ENCODE measurements at regions not wholly inside any gene's neighbourhood (a gene's known extent, or its start where the extent isn't known, plus 50 kb on each side); places are given as distances from the start of the nearest gene placed in this dataset.

- Mint-ChIP-seq H3K36me3 (ENCODE audit: insufficient read depth) (no peaks in the 10 kb centered on the region), H3K4me1 (no peaks in the 10 kb centered on the region), H3K27ac (ENCODE audit: low read depth) (no peak overlapping the region), H3K9me3 (no peaks in the 10 kb centered on the region), H3K4me3 (no peak overlapping the region), H3K27me3 (peaks cover 11% of the 10 kb centered on the region)
- DNase-seq (ENCODE audit: low spot score in 2 of 2) (no peak), ATAC-seq (replicated peaks; ENCODE audit: extremely low read depth, poor library complexity, severe bottlenecking) (no peak)
Observed at GRCh38 chr3:72233571-72233970, 448.6 kb upstream of the PROK2 start.

- H3K27ac Mint-ChIP-seq (ENCODE audit: low read depth), result no peak overlapping the region
- no peaks in the 10 kb centered on the region for H3K4me1 Mint-ChIP-seq
- H3K36me3 Mint-ChIP-seq (ENCODE audit: insufficient read depth), result no peaks in the 10 kb centered on the region
- no peaks in the 10 kb centered on the region for H3K9me3 Mint-ChIP-seq
- DNase-seq (ENCODE audit: low spot score in 2 of 2), result no peak
- no peak for ATAC-seq (replicated peaks; ENCODE audit: extremely low read depth, poor library complexity, severe bottlenecking)
- no peak overlapping the region for H3K4me3 Mint-ChIP-seq
- H3K27me3 Mint-ChIP-seq, result peaks cover 11% of the 10 kb centered on the region
Observed at GRCh38 chr3:72232777-72233176, 447.8 kb upstream of the PROK2 start.

GRCh38 chr3:72232331-72232730 lies 447.4 kb upstream of the PROK2 start:
- H3K4me3 Mint-ChIP-seq, result no peak overlapping the region
- H3K36me3 Mint-ChIP-seq (ENCODE audit: insufficient read depth), result no peaks in the 10 kb centered on the region
- DNase-seq (ENCODE audit: low spot score in 2 of 2) (no peak), ATAC-seq (replicated peaks; ENCODE audit: extremely low read depth, poor library complexity, severe bottlenecking) (no peak)
- no peaks in the 10 kb centered on the region for H3K4me1 Mint-ChIP-seq
- no peak overlapping the region for H3K27ac Mint-ChIP-seq (ENCODE audit: low read depth)
- no peaks in the 10 kb centered on the region for H3K9me3 Mint-ChIP-seq
- H3K27me3 Mint-ChIP-seq, result peaks cover 11% of the 10 kb centered on the region

- no peak for DNase-seq (ENCODE audit: low spot score in 2 of 2)
- Mint-ChIP-seq H3K4me1 (no peaks in the 10 kb centered on the region), H3K27me3 (peaks cover 11% of the 10 kb centered on the region), H3K4me3 (no peak overlapping the region), H3K9me3 (no peaks in the 10 kb centered on the region), H3K27ac (ENCODE audit: low read depth) (no peak overlapping the region), H3K36me3 (ENCODE audit: insufficient read depth) (no peaks in the 10 kb centered on the region)
- ATAC-seq (replicated peaks; ENCODE audit: extremely low read depth, poor library complexity, severe bottlenecking), result no peak
Observed at GRCh38 chr3:72231439-72232196, 446.7 kb upstream of the PROK2 start.

GRCh38 chr3:72230774-72231379 lies 445.9 kb upstream of the PROK2 start:
- Mint-ChIP-seq H3K4me3 (no peak overlapping the region), H3K27ac (ENCODE audit: low read depth) (no peak overlapping the region), H3K9me3 (peaks cover 4% of the 10 kb centered on the region), H3K36me3 (ENCODE audit: insufficient read depth) (no peaks in the 10 kb centered on the region), H3K27me3 (peaks cover 11% of the 10 kb centered on the region), H3K4me1 (no peaks in the 10 kb centered on the region)
- no peak for ATAC-seq (replicated peaks; ENCODE audit: extremely low read depth, poor library complexity, severe bottlenecking)
- no peak for DNase-seq (ENCODE audit: low spot score in 2 of 2)

- Mint-ChIP-seq H3K36me3 (ENCODE audit: insufficient read depth) (no peaks in the 10 kb centered on the region), H3K4me3 (no peak overlapping the region), H3K9me3 (peaks cover 13% of the 10 kb centered on the region), H3K27ac (ENCODE audit: low read depth) (no peak overlapping the region), H3K27me3 (peaks cover 11% of the 10 kb centered on the region), H3K4me1 (no peaks in the 10 kb centered on the region)
- no peak for ATAC-seq (replicated peaks; ENCODE audit: extremely low read depth, poor library complexity, severe bottlenecking)
- DNase-seq (ENCODE audit: low spot score in 2 of 2), result no peak
Observed at GRCh38 chr3:72229952-72230351, 445.0 kb upstream of the PROK2 start.

- peaks cover 11% of the 10 kb centered on the region for H3K27me3 Mint-ChIP-seq
- ATAC-seq (replicated peaks; ENCODE audit: extremely low read depth, poor library complexity, severe bottlenecking) (no peak), DNase-seq (ENCODE audit: low spot score in 2 of 2) (no peak)
- no peak overlapping the region for H3K27ac Mint-ChIP-seq (ENCODE audit: low read depth)
- no peaks in the 10 kb centered on the region for H3K36me3 Mint-ChIP-seq (ENCODE audit: insufficient read depth)
- H3K4me1 Mint-ChIP-seq, result no peaks in the 10 kb centered on the region
- H3K9me3 Mint-ChIP-seq, result peaks cover 20% of the 10 kb centered on the region
- H3K4me3 Mint-ChIP-seq, result no peak overlapping the region
Observed at GRCh38 chr3:72227486-72228070, 442.6 kb upstream of the PROK2 start.

GRCh38 chr3:72224804-72225509 lies 440.0 kb upstream of the PROK2 start:
- H3K9me3 Mint-ChIP-seq, result peaks cover 20% of the 10 kb centered on the region
- ATAC-seq (replicated peaks; ENCODE audit: extremely low read depth, poor library complexity, severe bottlenecking) (no peak), DNase-seq (ENCODE audit: low spot score in 2 of 2) (no peak)
- no peak overlapping the region for H3K27ac Mint-ChIP-seq (ENCODE audit: low read depth)
- H3K27me3 Mint-ChIP-seq, result no peaks in the 10 kb centered on the region
- H3K36me3 Mint-ChIP-seq (ENCODE audit: insufficient read depth), result no peaks in the 10 kb centered on the region
- H3K4me1 Mint-ChIP-seq, result no peaks in the 10 kb centered on the region
- H3K4me3 Mint-ChIP-seq, result no peak overlapping the region

- no peaks in the 10 kb centered on the region for H3K4me1 Mint-ChIP-seq
- H3K9me3 Mint-ChIP-seq, result peaks cover 20% of the 10 kb centered on the region
- no peaks in the 10 kb centered on the region for H3K27me3 Mint-ChIP-seq
- no peak overlapping the region for H3K4me3 Mint-ChIP-seq
- H3K36me3 Mint-ChIP-seq (ENCODE audit: insufficient read depth), result no peaks in the 10 kb centered on the region
- no peak overlapping the region for H3K27ac Mint-ChIP-seq (ENCODE audit: low read depth)
- DNase-seq (ENCODE audit: low spot score in 2 of 2) (no peak), ATAC-seq (replicated peaks; ENCODE audit: extremely low read depth, poor library complexity, severe bottlenecking) (no peak)
Observed at GRCh38 chr3:72223628-72224027, 438.7 kb upstream of the PROK2 start.

- H3K27me3 Mint-ChIP-seq, result no peaks in the 10 kb centered on the region
- ATAC-seq (replicated peaks; ENCODE audit: extremely low read depth, poor library complexity, severe bottlenecking), result no peak
- H3K4me1 Mint-ChIP-seq, result no peaks in the 10 kb centered on the region
- no peak overlapping the region for H3K4me3 Mint-ChIP-seq
- H3K27ac Mint-ChIP-seq (ENCODE audit: low read depth), result no peak overlapping the region
- no peaks in the 10 kb centered on the region for H3K36me3 Mint-ChIP-seq (ENCODE audit: insufficient read depth)
- DNase-seq (ENCODE audit: low spot score in 2 of 2), result no peak
- peaks cover 20% of the 10 kb centered on the region for H3K9me3 Mint-ChIP-seq
Observed at GRCh38 chr3:72223116-72223515, 438.2 kb upstream of the PROK2 start.

- Mint-ChIP-seq H3K4me1 (no peaks in the 10 kb centered on the region), H3K36me3 (ENCODE audit: insufficient read depth) (no peaks in the 10 kb centered on the region), H3K9me3 (peaks cover 20% of the 10 kb centered on the region), H3K4me3 (no peak overlapping the region), H3K27me3 (no peaks in the 10 kb centered on the region), H3K27ac (ENCODE audit: low read depth) (no peak overlapping the region)
- ATAC-seq (replicated peaks; ENCODE audit: extremely low read depth, poor library complexity, severe bottlenecking) (no peak), DNase-seq (ENCODE audit: low spot score in 2 of 2) (no peak)
Observed at GRCh38 chr3:72222410-72222809, 437.5 kb upstream of the PROK2 start.

- no peak overlapping the region for H3K27ac Mint-ChIP-seq (ENCODE audit: low read depth)
- DNase-seq (ENCODE audit: low spot score in 2 of 2) (no peak), ATAC-seq (replicated peaks; ENCODE audit: extremely low read depth, poor library complexity, severe bottlenecking) (no peak)
- no peaks in the 10 kb centered on the region for H3K4me1 Mint-ChIP-seq
- H3K27me3 Mint-ChIP-seq, result no peaks in the 10 kb centered on the region
- H3K4me3 Mint-ChIP-seq, result no peak overlapping the region
- peaks cover 17% of the 10 kb centered on the region for H3K9me3 Mint-ChIP-seq
- H3K36me3 Mint-ChIP-seq (ENCODE audit: insufficient read depth), result no peaks in the 10 kb centered on the region
Observed at GRCh38 chr3:72220946-72221345, 436.0 kb upstream of the PROK2 start.

Data from central memory CD8-positive, alpha-beta T cell (primary cell).